Mononuclear cell (primary cell): ENCODE measurements at regions not wholly inside any gene's neighbourhood (a gene's known extent, or its start where the extent isn't known, plus 50 kb on each side); places are given as distances from the start of the nearest gene placed in this dataset.

ENCODE experiments used
- H3K27me3 ChIP-seq: 2 replicates; pipeline ENCODE4 v1.6.0; 2011; ENCODE audit warnings: low read length, control low read depth; ENCODE audit not compliant: insufficient read depth
- H3K4me1 ChIP-seq: 2 replicates; pipeline ENCODE4 v1.5.1; 2011; ENCODE audit warnings: mild to moderate bottlenecking, low read length, control low read depth; ENCODE audit not compliant: insufficient read depth
- H3K4me3 ChIP-seq: 2 replicates; pipeline ENCODE4 v1.5.1; 2011; ENCODE audit warnings: mild to moderate bottlenecking, low read length, moderate library complexity
- H3K9me3 ChIP-seq: 2 replicates; pipeline ENCODE4 v1.5.1; 2011; ENCODE audit warnings: low read depth, mild to moderate bottlenecking, control low read depth, low read length

DNA sequence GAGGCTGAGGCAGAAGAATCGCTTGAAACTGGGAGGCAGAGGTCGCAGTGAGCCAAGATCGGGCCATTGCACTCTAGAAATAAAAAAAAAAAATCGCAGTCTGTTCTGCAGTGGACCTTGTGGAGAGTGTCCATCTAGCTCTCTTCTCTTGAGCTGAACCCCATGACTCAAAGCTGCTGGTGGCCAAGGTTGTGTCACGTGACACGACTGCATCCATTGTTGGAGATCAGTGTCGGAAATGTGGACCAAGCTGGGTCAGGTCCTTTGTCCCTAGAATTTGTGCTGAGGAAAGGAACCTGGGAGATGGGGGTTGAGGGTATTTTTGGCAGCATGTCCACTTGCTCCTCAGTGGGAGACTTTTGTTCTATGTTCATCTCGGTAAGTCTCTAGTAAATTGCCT lies 564.8 kb upstream of the CDH4 start:
- Histone ChIP-seq H3K9me3 (no peaks in the 10 kb centered on the region), H3K27me3 (no peaks in the 10 kb centered on the region), H3K4me1 (no peaks in the 10 kb centered on the region), H3K4me3 (no peak overlapping the region)

- H3K4me1 ChIP-seq: no peaks in the 10 kb centered on the region
- H3K27me3 ChIP-seq: no peaks in the 10 kb centered on the region
- H3K4me3 ChIP-seq: no peak overlapping the region
- no peaks in the 10 kb centered on the region for H3K9me3 ChIP-seq
Measured at GRCh38 chr20:60690771-60691170, 561.3 kb upstream of the CDH4 start.

GRCh38 chr20:60691966-60692615 lies 560.0 kb upstream of the CDH4 start:
- H3K9me3 ChIP-seq: no peaks in the 10 kb centered on the region
- H3K4me1 ChIP-seq: no peaks in the 10 kb centered on the region
- H3K4me3 ChIP-seq: no peak overlapping the region
- no peaks in the 10 kb centered on the region for H3K27me3 ChIP-seq

- no peak overlapping the region for H3K4me3 ChIP-seq
- no peaks in the 10 kb centered on the region for H3K9me3 ChIP-seq
- H3K27me3 ChIP-seq: no peaks in the 10 kb centered on the region
- no peaks in the 10 kb centered on the region for H3K4me1 ChIP-seq
Measured at GRCh38 chr20:60693496-60694133, 558.4 kb upstream of the CDH4 start.

DNA sequence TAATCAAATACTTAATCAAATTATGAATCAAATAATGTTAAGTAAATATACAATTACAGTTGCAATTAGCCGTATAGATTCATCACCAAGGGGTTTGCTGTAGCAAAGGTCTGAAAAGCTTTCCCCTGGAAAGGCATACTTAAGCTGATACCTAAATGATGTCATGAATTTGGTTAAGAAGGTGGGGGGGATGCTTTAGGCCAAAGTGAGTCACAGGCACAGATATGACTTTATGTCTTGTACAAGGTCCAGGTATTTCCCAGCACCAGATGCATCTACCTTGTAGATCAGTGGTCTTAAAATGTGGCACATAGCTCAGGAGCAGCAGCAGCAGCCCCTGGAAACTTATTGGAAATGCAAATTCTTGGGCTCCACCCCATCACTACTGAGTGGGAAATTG lies 557.3 kb upstream of the CDH4 start:
- Histone ChIP-seq H3K27me3 (no peaks in the 10 kb centered on the region), H3K4me1 (no peaks in the 10 kb centered on the region), H3K4me3 (no peak overlapping the region), H3K9me3 (no peaks in the 10 kb centered on the region)

- Histone ChIP-seq H3K9me3 (no peaks in the 10 kb centered on the region), H3K27me3 (no peaks in the 10 kb centered on the region), H3K4me1 (no peaks in the 10 kb centered on the region), H3K4me3 (no peak overlapping the region)
Measured at GRCh38 chr20:60695226-60696000, 556.6 kb upstream of the CDH4 start.

- no peaks in the 10 kb centered on the region for H3K9me3 ChIP-seq
- H3K27me3 ChIP-seq: no peaks in the 10 kb centered on the region
- H3K4me3 ChIP-seq: no peak overlapping the region
- H3K4me1 ChIP-seq: no peaks in the 10 kb centered on the region
Measured at GRCh38 chr20:60697252-60697651, 554.8 kb upstream of the CDH4 start.

DNA sequence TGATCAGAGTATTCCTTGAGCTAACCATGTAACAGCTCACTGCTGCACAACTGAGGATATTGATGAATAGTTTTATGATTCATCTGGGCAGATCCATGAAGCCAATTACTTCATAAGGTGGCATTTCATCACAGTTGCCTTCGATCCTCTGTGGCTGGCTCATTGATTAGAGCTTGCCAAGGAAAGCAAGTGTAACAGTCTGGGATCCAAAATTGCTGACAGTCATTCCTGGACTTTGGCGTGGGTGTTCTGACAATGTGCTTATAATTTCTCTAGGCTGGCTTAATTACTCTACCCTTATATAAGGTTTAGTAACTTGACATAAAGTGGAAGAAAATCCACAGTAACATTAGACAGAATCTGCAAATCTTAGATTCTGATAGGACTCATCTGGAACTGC lies 551.3 kb upstream of the CDH4 start:
- H3K9me3 ChIP-seq: no peaks in the 10 kb centered on the region
- no peaks in the 10 kb centered on the region for H3K27me3 ChIP-seq
- H3K4me1 ChIP-seq: no peaks in the 10 kb centered on the region
- no peak overlapping the region for H3K4me3 ChIP-seq

DNA sequence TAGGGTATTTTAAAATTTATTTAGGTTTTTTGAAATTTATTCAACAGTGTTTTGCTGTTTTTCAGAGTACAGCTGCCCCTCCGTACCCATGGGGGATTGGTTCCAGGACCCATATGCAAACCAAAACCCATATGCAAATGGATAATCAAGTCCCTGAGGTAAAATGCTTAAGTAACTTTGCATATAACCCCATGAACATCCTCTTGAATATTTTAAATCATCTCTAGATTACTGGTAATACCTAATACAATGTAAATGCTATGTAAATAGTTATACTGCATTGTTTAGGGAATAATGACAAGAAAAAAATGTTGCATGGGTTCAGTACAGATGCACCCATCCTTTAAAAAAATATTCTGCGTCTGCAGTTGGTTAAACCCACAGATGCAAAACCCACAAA lies 547.9 kb upstream of the CDH4 start:
- Histone ChIP-seq H3K4me1 (no peaks in the 10 kb centered on the region), H3K4me3 (no peak overlapping the region), H3K27me3 (no peaks in the 10 kb centered on the region), H3K9me3 (no peaks in the 10 kb centered on the region)

DNA sequence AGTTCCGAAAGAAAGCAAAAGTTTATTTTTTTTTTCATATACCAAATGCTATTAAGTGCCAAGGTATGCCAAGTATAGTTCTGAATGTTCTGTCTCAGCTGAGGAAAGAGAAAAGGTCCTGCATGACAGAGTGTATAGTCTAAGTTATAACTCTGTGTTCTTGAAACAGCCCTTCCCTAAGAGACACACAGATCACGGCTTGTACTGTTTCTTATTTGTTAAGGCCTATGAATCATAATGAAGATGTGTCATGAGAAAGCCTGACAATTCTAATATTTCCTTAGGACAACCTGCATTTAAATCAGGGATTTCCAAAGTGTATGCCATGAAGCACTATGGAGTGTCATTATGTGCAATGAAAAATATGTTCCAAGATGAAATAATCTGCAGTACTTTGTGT lies 538.7 kb upstream of the CDH4 start:
- H3K27me3 ChIP-seq: no peaks in the 10 kb centered on the region

DNA sequence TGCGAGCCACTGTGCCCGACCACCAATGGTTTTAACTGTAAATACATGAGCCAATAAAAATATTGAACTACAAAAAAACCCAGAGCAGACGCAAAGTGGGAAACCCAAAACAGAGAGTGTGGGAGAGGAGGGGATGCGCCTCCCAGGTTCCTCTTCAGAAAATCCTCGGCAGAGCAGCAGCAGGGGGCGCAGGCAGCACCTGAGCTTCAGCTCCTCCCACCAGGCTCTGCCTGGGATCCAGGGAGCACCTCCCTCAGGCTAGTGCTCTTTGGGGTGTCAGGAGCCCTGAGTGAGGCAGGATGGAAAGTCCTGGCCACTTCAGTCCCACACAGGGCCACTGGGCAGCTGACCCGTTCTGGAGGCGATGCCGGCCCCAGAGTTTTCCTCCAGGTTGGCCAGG lies 536.9 kb upstream of the CDH4 start:
- Histone ChIP-seq H3K27me3 (no peaks in the 10 kb centered on the region), H3K4me1 (no peaks in the 10 kb centered on the region), H3K9me3 (no peaks in the 10 kb centered on the region), H3K4me3 (no peak overlapping the region)

More for the DNA sequence above, 538.7 kb upstream of the CDH4 start:
- no peaks in the 10 kb centered on the region for H3K9me3 ChIP-seq
- H3K4me1 ChIP-seq: no peaks in the 10 kb centered on the region
- no peak overlapping the region for H3K4me3 ChIP-seq

GRCh38 chr20:60718743-60719480 lies 533.1 kb upstream of the CDH4 start:
- Histone ChIP-seq H3K4me3 (no peak overlapping the region), H3K9me3 (no peaks in the 10 kb centered on the region), H3K4me1 (no peaks in the 10 kb centered on the region), H3K27me3 (no peaks in the 10 kb centered on the region)

- no peak overlapping the region for H3K4me3 ChIP-seq
- no peaks in the 10 kb centered on the region for H3K4me1 ChIP-seq
- no peaks in the 10 kb centered on the region for H3K9me3 ChIP-seq
- H3K27me3 ChIP-seq: no peaks in the 10 kb centered on the region
Measured at GRCh38 chr20:60725311-60725906, 526.7 kb upstream of the CDH4 start.

DNA sequence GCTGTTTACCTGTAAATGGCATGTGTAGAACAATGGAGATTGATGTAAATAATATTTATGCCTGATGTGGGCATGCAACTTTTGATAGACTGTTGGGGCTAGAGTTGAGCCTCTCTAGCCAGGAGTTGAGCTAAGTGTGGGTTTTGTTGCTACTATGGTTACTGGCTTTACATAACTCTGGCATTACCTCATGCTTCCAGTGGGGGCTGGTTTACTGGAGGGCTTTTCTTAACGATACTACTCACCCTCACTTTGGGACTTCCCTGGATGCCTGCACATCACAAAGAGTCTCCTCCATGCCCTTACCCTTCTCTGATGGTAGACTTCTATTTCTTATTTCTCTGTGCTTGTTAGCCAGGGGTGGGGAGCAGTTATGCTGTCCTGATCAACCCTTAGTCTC lies 524.6 kb upstream of the CDH4 start:
- Histone ChIP-seq H3K4me3 (no peak overlapping the region), H3K27me3 (no peaks in the 10 kb centered on the region), H3K4me1 (no peaks in the 10 kb centered on the region), H3K9me3 (no peaks in the 10 kb centered on the region)

DNA sequence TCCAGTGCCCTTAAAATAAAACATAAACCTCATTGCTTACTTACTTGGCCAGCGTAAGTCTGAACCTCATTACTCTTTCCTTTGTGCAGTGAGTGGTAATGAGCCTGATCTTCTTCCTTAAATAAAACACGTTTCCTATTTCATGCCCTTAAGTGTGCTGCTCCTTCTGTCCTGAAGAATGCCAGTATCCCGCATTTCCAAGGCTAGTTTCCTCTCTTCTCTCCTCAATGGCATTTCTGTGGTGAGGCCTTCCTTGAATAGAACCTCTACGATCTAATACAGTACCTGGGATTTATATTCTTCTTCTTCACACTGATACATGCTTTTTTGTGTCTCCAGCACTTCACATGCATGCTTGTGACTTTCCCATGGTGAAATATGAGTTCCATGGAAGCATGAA lies 523.4 kb upstream of the CDH4 start:
- no peak overlapping the region for H3K4me3 ChIP-seq
- H3K4me1 ChIP-seq: no peaks in the 10 kb centered on the region
- no peaks in the 10 kb centered on the region for H3K27me3 ChIP-seq
- H3K9me3 ChIP-seq: no peaks in the 10 kb centered on the region
